ENCODE measurements at regions not wholly inside any gene's neighbourhood (a gene's known extent, or its start where the extent isn't known, plus 50 kb on each side); places are given as distances from the start of the nearest gene placed in this dataset.

GRCh38 chr10:69726850-69727249 lies 74.9 kb upstream of the COL13A1 start:
- ATAC-seq: no peak
- peaks cover 25 to 60% (median 47%) of the 10 kb centered on the region in 9 donors for H3K4me1 ChIP-seq
- intact Hi-C loops (cut with DNase I): no loop called here
- no peaks in the 10 kb centered on the region for H3K27me3 ChIP-seq
- WGBS, 2 donors: 100% methylated on average over 2 of the region's 2 CpGs
- TF ChIP-seq CTCF (IDR thresholded peaks at IDR 0.05): no peak
- H3K36me3 ChIP-seq: no peaks in the 10 kb centered on the region
- no peak overlapping the region for H3K4me3 ChIP-seq
- H3K9me3 ChIP-seq: no peaks in the 10 kb centered on the region
- no peak overlapping the region for H3K27ac ChIP-seq
- no peak for DNase-seq

- Histone ChIP-seq H3K9me3 (no peaks in the 10 kb centered on the region), H3K4me1 (peaks cover 31 to 66% (median 52%) of the 10 kb centered on the region in 9 donors), H3K27ac (peak overlapping the region; percentile 56 to 92 (median 83)), H3K36me3 (no peaks in the 10 kb centered on the region), H3K27me3 (no peaks in the 10 kb centered on the region), H3K4me3 (no peak overlapping the region)
- ATAC-seq (peak in 7 of 8 donors; percentile 43 to 79 (median 57)), DNase-seq (no peak)
- intact Hi-C loops (cut with DNase I): no loop called here
- no peak for TF ChIP-seq CTCF (IDR thresholded peaks at IDR 0.05)
- 11 to 17% methylated on average over 3 of the region's 3 CpGs for WGBS, 2 donors
Observed at GRCh38 chr10:69728335-69728870, 73.3 kb upstream of the COL13A1 start.

- TF ChIP-seq CTCF (IDR thresholded peaks at IDR 0.05): no peak
- no peak overlapping the region for H3K4me3 ChIP-seq
- 39 to 57% methylated on average over 12 of the region's 12 CpGs for WGBS, 2 donors
- H3K27ac ChIP-seq: peak overlapping the region; percentile 70 to 92 (median 83)
- no peaks in the 10 kb centered on the region for H3K27me3 ChIP-seq
- H3K9me3 ChIP-seq: no peaks in the 10 kb centered on the region
- no peaks in the 10 kb centered on the region for H3K36me3 ChIP-seq
- no peak for DNase-seq
- H3K4me1 ChIP-seq: peaks cover 31 to 77% (median 54%) of the 10 kb centered on the region in 9 donors
- intact Hi-C loops (cut with DNase I): loop anchor here in 2 of 10 donors (5.0 to 10.0 kb wide), 2 partner anchors 73 to 185 kb away; partner anchors contain the start of gene COL13A1 (in 2 of the 2)
- ATAC-seq: peak in 6 of 8 donors; percentile 8 to 31 (median 23)
Observed at GRCh38 chr10:69729326-69730048, 72.2 kb upstream of the COL13A1 start.

GRCh38 chr10:69730251-69731156 lies 71.2 kb upstream of the COL13A1 start:
- 43 to 50% methylated on average over 16 of the region's 16 CpGs for WGBS, 2 donors
- ATAC-seq (peak; percentile 52 to 85 (median 64)), DNase-seq (peak; percentile 71 to 73)
- peaks cover 31 to 87% (median 54%) of the 10 kb centered on the region in 9 donors for H3K4me1 ChIP-seq
- peak overlapping the region; percentile 70 to 92 (median 83) for H3K27ac ChIP-seq
- no peak overlapping the region for H3K4me3 ChIP-seq
- intact Hi-C loops (cut with DNase I): loop anchor here in 2 of 10 donors (5.0 to 10.0 kb wide), 2 partner anchors 72 to 184 kb away; partner anchors contain the start of gene COL13A1 (in 2 of the 2)
- no peaks in the 10 kb centered on the region for H3K9me3 ChIP-seq
- H3K36me3 ChIP-seq: no peaks in the 10 kb centered on the region
- no peak for TF ChIP-seq CTCF (IDR thresholded peaks at IDR 0.05)
- H3K27me3 ChIP-seq: no peaks in the 10 kb centered on the region
